ENCODE measurements at regions not wholly inside any gene's neighbourhood (a gene's known extent, or its start where the extent isn't known, plus 50 kb on each side); places are given as distances from the start of the nearest gene placed in this dataset.
"Not testable (repeated sequence)": the region's sequence is repeated elsewhere in the genome, so short reads cannot be mapped to it uniquely, and the experiment has no call there.

DNA sequence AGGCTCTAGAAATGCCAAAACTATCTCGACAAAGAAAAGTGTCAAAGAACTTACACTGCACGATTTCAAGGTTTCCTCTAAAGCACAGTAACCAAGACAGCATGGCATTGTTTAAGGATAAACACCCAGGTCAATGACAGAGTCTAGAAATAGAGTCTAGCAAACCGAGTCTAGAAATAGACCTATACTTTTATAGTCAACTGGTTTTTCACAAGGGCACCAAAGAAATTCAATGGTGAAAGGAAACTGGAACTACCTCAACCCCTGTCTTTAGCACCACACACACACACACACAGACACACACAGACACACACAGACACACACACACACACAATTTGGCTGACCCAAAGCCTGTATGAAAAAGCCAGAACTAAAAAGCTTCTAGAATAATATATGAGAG is 67.1 kb upstream of the PGBD5 start:
- H3K36me3 ChIP-seq = no peaks in the 10 kb centered on the region
- H3K4me3 ChIP-seq = no peak overlapping the region
- no peaks in the 10 kb centered on the region for H3K9me3 ChIP-seq (ENCODE audit: low read depth)
- no peak for DNase-seq (ENCODE audit: low read depth in 1 of 2, low spot score in 1 of 2)
- H3K27me3 ChIP-seq = peaks cover 9% of the 10 kb centered on the region
- no peak for TF ChIP-seq CTCF (IDR thresholded peaks at IDR 0.05; ENCODE audit: low read depth, low read length)
- no peak overlapping the region for H3K27ac ChIP-seq
- H3K4me1 ChIP-seq (ENCODE audit: low read depth) = no peaks in the 10 kb centered on the region

- Histone ChIP-seq H3K27me3 (peaks cover 9% of the 10 kb centered on the region), H3K4me1 (ENCODE audit: low read depth) (no peaks in the 10 kb centered on the region), H3K9me3 (ENCODE audit: low read depth) (no peaks in the 10 kb centered on the region), H3K27ac (no peak overlapping the region), H3K36me3 (no peaks in the 10 kb centered on the region), H3K4me3 (no peak overlapping the region)
- TF ChIP-seq CTCF (IDR thresholded peaks at IDR 0.05; ENCODE audit: low read depth, low read length) = no peak
- no peak for DNase-seq (ENCODE audit: low read depth in 1 of 2, low spot score in 1 of 2)
Measured at GRCh38 chr1:230490436-230490835, 64.3 kb upstream of the PGBD5 start.

GRCh38 chr1:230487773-230488428 is 61.8 kb upstream of the PGBD5 start:
- no peaks in the 10 kb centered on the region for H3K9me3 ChIP-seq (ENCODE audit: low read depth)
- no peak overlapping the region for H3K4me3 ChIP-seq
- no peak overlapping the region for H3K27ac ChIP-seq
- H3K4me1 ChIP-seq (ENCODE audit: low read depth) = no peaks in the 10 kb centered on the region
- peaks cover 1% of the 10 kb centered on the region for H3K27me3 ChIP-seq
- DNase-seq (ENCODE audit: low read depth in 1 of 2, low spot score in 1 of 2) = no peak
- no peaks in the 10 kb centered on the region for H3K36me3 ChIP-seq
- TF ChIP-seq CTCF (IDR thresholded peaks at IDR 0.05; ENCODE audit: low read depth, low read length) = no peak

DNA sequence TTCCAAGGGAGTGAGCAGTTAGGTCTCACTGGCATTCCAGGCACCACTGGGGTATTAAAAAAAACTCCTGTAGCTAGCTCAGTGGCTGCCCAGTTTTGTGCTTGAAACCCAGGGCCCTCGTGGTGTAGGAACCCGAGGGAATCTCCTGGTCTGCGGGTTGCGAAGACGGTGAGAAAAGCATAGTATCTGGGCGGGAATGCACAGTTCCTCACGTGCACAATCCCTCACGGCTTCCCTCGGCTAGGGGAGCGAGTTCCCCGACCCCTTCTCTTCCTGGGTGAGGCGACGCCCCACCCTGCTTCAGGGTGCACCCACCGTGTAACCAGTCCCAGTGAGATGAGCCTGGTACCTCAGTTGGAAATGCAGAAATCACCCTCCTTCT is 50.5 kb upstream of the PGBD5 start:
- TF ChIP-seq CTCF (IDR thresholded peaks at IDR 0.05; ENCODE audit: low read depth, low read length) = no peak
- no peak for DNase-seq (ENCODE audit: low read depth in 1 of 2, low spot score in 1 of 2)
- Histone ChIP-seq H3K36me3 (no peaks in the 10 kb centered on the region), H3K4me3 (no peak overlapping the region), H3K9me3 (ENCODE audit: low read depth) (no peaks in the 10 kb centered on the region), H3K27me3 (no peaks in the 10 kb centered on the region), H3K4me1 (ENCODE audit: low read depth) (no peaks in the 10 kb centered on the region), H3K27ac (no peak overlapping the region)

GRCh38 chr1:230475856-230476621 is 49.9 kb upstream of the PGBD5 start:
- H3K36me3 ChIP-seq; H3K27me3 ChIP-seq; H3K4me3 ChIP-seq; H3K27ac ChIP-seq; H3K4me1 ChIP-seq (ENCODE audit: low read depth); H3K9me3 ChIP-seq (ENCODE audit: low read depth): not testable (repeated sequence)
- DNase-seq (ENCODE audit: low read depth in 1 of 2, low spot score in 1 of 2) = peak in 1 of 2 donors; percentile 34
